ENCODE measurements at regions not wholly inside any gene's neighbourhood (a gene's known extent, or its start where the extent isn't known, plus 50 kb on each side); places are given as distances from the start of the nearest gene placed in this dataset.

DNA sequence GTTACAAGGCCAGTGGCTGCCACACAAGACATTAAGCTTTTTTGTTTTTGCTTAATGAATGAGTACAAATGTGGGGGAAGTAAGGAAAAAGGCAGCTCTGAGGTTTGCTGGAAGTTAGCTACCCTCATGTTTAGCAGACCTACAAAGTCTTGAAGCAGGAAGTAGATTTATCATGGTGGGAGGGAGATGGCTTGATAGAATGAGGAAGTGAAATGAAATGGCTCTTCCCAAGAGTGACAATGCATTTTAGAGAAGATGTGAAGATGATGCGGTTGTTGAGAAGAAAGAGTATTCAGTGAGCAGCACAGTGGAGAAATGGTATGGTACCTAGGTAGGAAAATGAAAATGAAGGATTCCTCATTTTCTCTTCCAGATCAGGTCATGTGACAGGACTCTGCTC, 108.0 kb downstream of the SLIT2 start:
- TF ChIP-seq POLR2A (IDR thresholded peaks at IDR 0.05; ENCODE audit: low read depth, low read length) (no peak), POLR2AphosphoS5 (IDR thresholded peaks at IDR 0.05; ENCODE audit: low read depth, low read length) (no peak), TAF1 (IDR thresholded peaks at IDR 0.05; ENCODE audit: low read depth, low read length) (no peak), PAX5 (IDR thresholded peaks at IDR 0.05; ENCODE audit: insufficient read depth, low read length, severe bottlenecking) (no peak)

Data from GM12891 (cell line).